Stromal cell of bone marrow (primary cell): ENCODE measurements at regions not wholly inside any gene's neighbourhood (a gene's known extent, or its start where the extent isn't known, plus 50 kb on each side); places are given as distances from the start of the nearest gene placed in this dataset.

Source experiments
- DNase-seq: peaks from one replicate; pipeline ENCODE4 v3.0.0-alpha.2; 2012; ENCODE audit warnings: low read depth

GRCh38 chr2:23204685-23205242 is 180.2 kb upstream of the KLHL29 start:
- peak; percentile 3 for DNase-seq

- no peak for DNase-seq
Observed at GRCh38 chr2:23206650-23207049, 178.3 kb upstream of the KLHL29 start.

GRCh38 chr2:23207871-23208270 is 177.1 kb upstream of the KLHL29 start:
- DNase-seq, result peak; percentile 13

- no peak for DNase-seq
Observed at GRCh38 chr2:23208339-23208738, 176.6 kb upstream of the KLHL29 start.

- DNase-seq, result no peak
Observed at GRCh38 chr2:23209059-23209458, 175.9 kb upstream of the KLHL29 start.

- no peak for DNase-seq
Observed at GRCh38 chr2:23211987-23212583, 172.9 kb upstream of the KLHL29 start.

GRCh38 chr2:23213196-23213595 is 171.8 kb upstream of the KLHL29 start:
- no peak for DNase-seq

- no peak for DNase-seq
Observed at GRCh38 chr2:23215016-23215415, 170.0 kb upstream of the KLHL29 start.

- DNase-seq, result no peak
Observed at GRCh38 chr2:23219666-23220065, 165.3 kb upstream of the KLHL29 start.

- DNase-seq, result no peak
Observed at GRCh38 chr2:23220513-23221094, 164.4 kb upstream of the KLHL29 start.

GRCh38 chr2:23221236-23221635 is 163.7 kb upstream of the KLHL29 start:
- DNase-seq, result no peak

- DNase-seq, result no peak
Observed at GRCh38 chr2:23221901-23222300, 163.1 kb upstream of the KLHL29 start.

GRCh38 chr2:23230885-23231284 is 154.1 kb upstream of the KLHL29 start:
- DNase-seq, result no peak

GRCh38 chr2:23231865-23232264 is 153.1 kb upstream of the KLHL29 start:
- no peak for DNase-seq

- peak; percentile 47 for DNase-seq
Observed at GRCh38 chr2:23235292-23235691, 149.7 kb upstream of the KLHL29 start.

GRCh38 chr2:23235736-23236135 is 149.2 kb upstream of the KLHL29 start:
- no peak for DNase-seq

GRCh38 chr2:23237147-23237546 is 147.8 kb upstream of the KLHL29 start:
- no peak for DNase-seq

GRCh38 chr2:23238011-23238657 is 146.8 kb upstream of the KLHL29 start:
- no peak for DNase-seq

GRCh38 chr2:23239374-23239773 is 145.6 kb upstream of the KLHL29 start:
- DNase-seq, result no peak

GRCh38 chr2:23241121-23241520 is 143.9 kb upstream of the KLHL29 start:
- DNase-seq, result no peak

GRCh38 chr2:23241611-23242245 is 143.3 kb upstream of the KLHL29 start:
- no peak for DNase-seq

- DNase-seq, result no peak
Observed at GRCh38 chr2:23243073-23243659, 141.8 kb upstream of the KLHL29 start.

GRCh38 chr2:23244617-23245016 is 140.4 kb upstream of the KLHL29 start:
- no peak for DNase-seq
